ENCODE measurements at regions not wholly inside any gene's neighbourhood (a gene's known extent, or its start where the extent isn't known, plus 50 kb on each side); places are given as distances from the start of the nearest gene placed in this dataset.

- TF ChIP-seq, protein P1, sequence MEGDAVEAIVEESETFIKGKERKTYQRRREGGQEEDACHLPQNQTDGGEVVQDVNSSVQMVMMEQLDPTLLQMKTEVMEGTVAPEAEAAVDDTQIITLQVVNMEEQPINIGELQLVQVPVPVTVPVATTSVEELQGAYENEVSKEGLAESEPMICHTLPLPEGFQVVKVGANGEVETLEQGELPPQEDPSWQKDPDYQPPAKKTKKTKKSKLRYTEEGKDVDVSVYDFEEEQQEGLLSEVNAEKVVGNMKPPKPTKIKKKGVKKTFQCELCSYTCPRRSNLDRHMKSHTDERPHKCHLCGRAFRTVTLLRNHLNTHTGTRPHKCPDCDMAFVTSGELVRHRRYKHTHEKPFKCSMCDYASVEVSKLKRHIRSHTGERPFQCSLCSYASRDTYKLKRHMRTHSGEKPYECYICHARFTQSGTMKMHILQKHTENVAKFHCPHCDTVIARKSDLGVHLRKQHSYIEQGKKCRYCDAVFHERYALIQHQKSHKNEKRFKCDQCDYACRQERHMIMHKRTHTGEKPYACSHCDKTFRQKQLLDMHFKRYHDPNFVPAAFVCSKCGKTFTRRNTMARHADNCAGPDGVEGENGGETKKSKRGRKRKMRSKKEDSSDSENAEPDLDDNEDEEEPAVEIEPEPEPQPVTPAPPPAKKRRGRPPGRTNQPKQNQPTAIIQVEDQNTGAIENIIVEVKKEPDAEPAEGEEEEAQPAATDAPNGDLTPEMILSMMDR (IDR thresholded peaks at IDR 0.05): no peak
- no peak for TF ChIP-seq POLR2A (IDR thresholded peaks at IDR 0.05)
These were observed 139.2 kb upstream of the SASH1 start for GRCh38 chr6:148203281-148203925.

All from body of pancreas (tissue), 4 donors.